Ishikawa (cell line): ENCODE measurements at regions not wholly inside any gene's neighbourhood (a gene's known extent, or its start where the extent isn't known, plus 50 kb on each side); places are given as distances from the start of the nearest gene placed in this dataset.

Experiments used
- CEBPB ChIP-seq: IDR thresholded peaks from 2 replicates; pipeline ENCODE4 v1.6.1; 2012
- EGR1 ChIP-seq: IDR thresholded peaks from 2 replicates; pipeline ENCODE4 v1.6.1; 2012
- EP300 ChIP-seq: IDR thresholded peaks from 2 replicates; pipeline ENCODE4 v1.6.1; 2012; ENCODE audit warnings: borderline replicate concordance
- FOXM1 ChIP-seq: IDR thresholded peaks from 2 replicates; pipeline ENCODE4 v1.6.1; 2012; ENCODE audit warnings: low read depth, borderline replicate concordance
- RAD21 ChIP-seq: IDR thresholded peaks from 2 replicates; pipeline ENCODE4 v1.6.1; 2012; ENCODE audit warnings: low read depth
- TAF1 ChIP-seq: IDR thresholded peaks from 2 replicates; pipeline ENCODE4 v1.6.1; 2012; ENCODE audit warnings: low read depth, mild to moderate bottlenecking
- YY1 ChIP-seq: IDR thresholded peaks from 2 replicates; pipeline ENCODE4 v1.6.1; 2012; ENCODE audit warnings: low read depth
- TF ChIP-seq, protein P1 (sequence below): IDR thresholded peaks from 2 replicates; pipeline ENCODE4 v1.6.1; 2012; ENCODE audit warnings: low read depth, mild to moderate bottlenecking

GRCh38 chr1:198848649-198849048 lies 209.8 kb downstream of the PTPRC start:
- TF ChIP-seq TAF1 = no peak
- TF ChIP-seq YY1 = no peak
- TF ChIP-seq, protein P1, sequence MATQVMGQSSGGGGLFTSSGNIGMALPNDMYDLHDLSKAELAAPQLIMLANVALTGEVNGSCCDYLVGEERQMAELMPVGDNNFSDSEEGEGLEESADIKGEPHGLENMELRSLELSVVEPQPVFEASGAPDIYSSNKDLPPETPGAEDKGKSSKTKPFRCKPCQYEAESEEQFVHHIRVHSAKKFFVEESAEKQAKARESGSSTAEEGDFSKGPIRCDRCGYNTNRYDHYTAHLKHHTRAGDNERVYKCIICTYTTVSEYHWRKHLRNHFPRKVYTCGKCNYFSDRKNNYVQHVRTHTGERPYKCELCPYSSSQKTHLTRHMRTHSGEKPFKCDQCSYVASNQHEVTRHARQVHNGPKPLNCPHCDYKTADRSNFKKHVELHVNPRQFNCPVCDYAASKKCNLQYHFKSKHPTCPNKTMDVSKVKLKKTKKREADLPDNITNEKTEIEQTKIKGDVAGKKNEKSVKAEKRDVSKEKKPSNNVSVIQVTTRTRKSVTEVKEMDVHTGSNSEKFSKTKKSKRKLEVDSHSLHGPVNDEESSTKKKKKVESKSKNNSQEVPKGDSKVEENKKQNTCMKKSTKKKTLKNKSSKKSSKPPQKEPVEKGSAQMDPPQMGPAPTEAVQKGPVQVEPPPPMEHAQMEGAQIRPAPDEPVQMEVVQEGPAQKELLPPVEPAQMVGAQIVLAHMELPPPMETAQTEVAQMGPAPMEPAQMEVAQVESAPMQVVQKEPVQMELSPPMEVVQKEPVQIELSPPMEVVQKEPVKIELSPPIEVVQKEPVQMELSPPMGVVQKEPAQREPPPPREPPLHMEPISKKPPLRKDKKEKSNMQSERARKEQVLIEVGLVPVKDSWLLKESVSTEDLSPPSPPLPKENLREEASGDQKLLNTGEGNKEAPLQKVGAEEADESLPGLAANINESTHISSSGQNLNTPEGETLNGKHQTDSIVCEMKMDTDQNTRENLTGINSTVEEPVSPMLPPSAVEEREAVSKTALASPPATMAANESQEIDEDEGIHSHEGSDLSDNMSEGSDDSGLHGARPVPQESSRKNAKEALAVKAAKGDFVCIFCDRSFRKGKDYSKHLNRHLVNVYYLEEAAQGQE = no peak
- TF ChIP-seq FOXM1 = no peak
- peak; percentile 16; the same call in 1 of the 2 replicates for TF ChIP-seq EP300
- no peak for TF ChIP-seq EGR1
- no peak for TF ChIP-seq RAD21
- TF ChIP-seq CEBPB = no peak
